ENCODE measurements at regions not wholly inside any gene's neighbourhood (a gene's known extent, or its start where the extent isn't known, plus 50 kb on each side); places are given as distances from the start of the nearest gene placed in this dataset.
"Not testable (repeated sequence)": the region's sequence is repeated elsewhere in the genome, so short reads cannot be mapped to it uniquely, and the experiment has no call there.

DNA sequence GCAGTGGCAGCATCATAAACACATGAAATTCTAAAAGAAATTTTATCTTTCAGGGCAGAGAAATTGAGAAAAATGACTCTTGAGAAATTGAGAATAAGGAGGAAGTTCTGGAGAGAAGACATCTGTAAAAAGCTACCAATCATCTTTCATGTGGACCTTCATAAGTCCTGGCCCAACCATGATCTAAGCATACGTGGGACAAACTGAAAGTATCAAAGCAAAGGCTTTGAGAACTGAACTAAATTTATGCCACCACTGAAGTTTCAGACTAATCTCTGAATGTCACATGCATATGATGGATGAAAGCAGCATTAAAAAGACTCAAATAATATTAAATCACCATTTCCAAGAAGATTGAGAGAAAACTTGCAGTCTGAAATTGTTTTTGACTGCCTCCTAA is 1502.8 kb upstream of the LRRTM3 start:
- Histone ChIP-seq H3K9me3 (ENCODE audit: low read depth) (no peaks in the 10 kb centered on the region), H3K4me3 (no peak overlapping the region), H3K27ac (no peak overlapping the region), H3K27me3 (no peaks in the 10 kb centered on the region), H4K20me1 (ENCODE audit: low read depth) (no peaks in the 10 kb centered on the region), H3K36me3 (no peaks in the 10 kb centered on the region), H3K79me2 (ENCODE audit: low read depth) (no peaks in the 10 kb centered on the region), H3K9ac (no peak overlapping the region), H3K4me2 (no peak overlapping the region), H3K4me1 (no peaks in the 10 kb centered on the region), H3F3A (ENCODE audit: low read depth) (no peaks in the 10 kb centered on the region), H2AFZ (replicated peaks) (no peak overlapping the region)
- H3K4me1 Mint-ChIP-seq = no peaks in the 10 kb centered on the region
- no peaks in the 10 kb centered on the region for H3K27me3 Mint-ChIP-seq (ENCODE audit: insufficient read depth, low read depth)
- no peaks in the 10 kb centered on the region for H3K9me3 Mint-ChIP-seq
- H3K27ac Mint-ChIP-seq = no peak overlapping the region
- TF ChIP-seq EZH2 (IDR thresholded peaks at IDR 0.05) (no peak), EZH2phosphoT487 (IDR thresholded peaks at IDR 0.05) (no peak)
- TF ChIP-seq, protein P1, sequence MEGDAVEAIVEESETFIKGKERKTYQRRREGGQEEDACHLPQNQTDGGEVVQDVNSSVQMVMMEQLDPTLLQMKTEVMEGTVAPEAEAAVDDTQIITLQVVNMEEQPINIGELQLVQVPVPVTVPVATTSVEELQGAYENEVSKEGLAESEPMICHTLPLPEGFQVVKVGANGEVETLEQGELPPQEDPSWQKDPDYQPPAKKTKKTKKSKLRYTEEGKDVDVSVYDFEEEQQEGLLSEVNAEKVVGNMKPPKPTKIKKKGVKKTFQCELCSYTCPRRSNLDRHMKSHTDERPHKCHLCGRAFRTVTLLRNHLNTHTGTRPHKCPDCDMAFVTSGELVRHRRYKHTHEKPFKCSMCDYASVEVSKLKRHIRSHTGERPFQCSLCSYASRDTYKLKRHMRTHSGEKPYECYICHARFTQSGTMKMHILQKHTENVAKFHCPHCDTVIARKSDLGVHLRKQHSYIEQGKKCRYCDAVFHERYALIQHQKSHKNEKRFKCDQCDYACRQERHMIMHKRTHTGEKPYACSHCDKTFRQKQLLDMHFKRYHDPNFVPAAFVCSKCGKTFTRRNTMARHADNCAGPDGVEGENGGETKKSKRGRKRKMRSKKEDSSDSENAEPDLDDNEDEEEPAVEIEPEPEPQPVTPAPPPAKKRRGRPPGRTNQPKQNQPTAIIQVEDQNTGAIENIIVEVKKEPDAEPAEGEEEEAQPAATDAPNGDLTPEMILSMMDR (IDR thresholded peaks at IDR 0.05) = no peak
- H3K4me3 Mint-ChIP-seq = no peak overlapping the region
- H3K36me3 Mint-ChIP-seq = no peaks in the 10 kb centered on the region
- DNase-seq (ENCODE audit: low spot score) = no peak

DNA sequence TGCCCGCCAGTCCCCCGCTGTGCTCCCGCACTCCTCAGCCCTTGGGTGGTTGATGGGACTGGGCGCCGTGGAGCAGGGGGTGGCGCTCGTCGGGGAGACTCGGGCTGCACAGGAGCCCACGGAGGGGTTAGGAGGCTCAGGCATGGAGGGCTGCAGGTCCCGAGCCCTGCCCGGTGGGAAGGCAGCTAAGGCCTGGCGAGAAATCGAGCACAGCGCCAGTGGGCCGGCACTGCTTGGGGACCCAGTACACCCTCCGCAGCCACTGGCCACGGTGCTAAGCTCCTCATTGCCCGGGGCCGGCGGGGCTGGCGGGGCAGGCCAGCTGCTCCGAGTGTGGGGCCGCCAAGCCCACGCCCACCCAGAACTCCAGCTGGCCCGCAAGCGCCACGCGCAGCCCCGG is 1496.5 kb upstream of the LRRTM3 start:
- H3K27me3 Mint-ChIP-seq (ENCODE audit: insufficient read depth, low read depth); H3K27ac Mint-ChIP-seq; H3K79me2 ChIP-seq (ENCODE audit: low read depth); H3K4me2 ChIP-seq; H2AFZ ChIP-seq (replicated peaks); H3K9me3 Mint-ChIP-seq; H3K4me3 ChIP-seq; H3K4me3 Mint-ChIP-seq; H4K20me1 ChIP-seq (ENCODE audit: low read depth); H3K9me3 ChIP-seq (ENCODE audit: low read depth); H3F3A ChIP-seq (ENCODE audit: low read depth); H3K36me3 ChIP-seq; H3K27me3 ChIP-seq; H3K4me1 ChIP-seq; H3K4me1 Mint-ChIP-seq; H3K9ac ChIP-seq; H3K36me3 Mint-ChIP-seq; H3K27ac ChIP-seq; DNase-seq (ENCODE audit: low spot score): not testable (repeated sequence)

DNA sequence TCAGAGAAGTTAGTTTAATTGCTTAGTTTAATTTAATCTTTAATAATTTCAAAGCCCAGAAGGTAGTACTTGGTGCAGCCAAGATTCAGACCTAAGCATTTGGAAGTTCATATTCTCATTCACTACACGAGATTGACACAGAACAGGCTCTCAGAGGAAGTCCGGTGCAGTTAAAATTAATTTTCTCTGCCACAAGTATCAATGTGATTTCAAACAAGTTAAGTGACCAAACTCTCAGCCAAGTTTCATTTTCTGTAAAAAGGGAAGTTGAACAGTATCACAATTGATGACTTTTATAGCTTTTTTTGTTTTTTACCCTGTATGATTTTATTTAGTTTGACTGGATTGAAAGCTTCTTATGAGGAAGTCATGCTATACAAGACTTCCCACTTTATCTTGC is 1494.9 kb upstream of the LRRTM3 start:
- no peaks in the 10 kb centered on the region for H3K36me3 Mint-ChIP-seq
- H3F3A ChIP-seq (ENCODE audit: low read depth) = no peaks in the 10 kb centered on the region
- H3K79me2 ChIP-seq (ENCODE audit: low read depth) = no peaks in the 10 kb centered on the region
- H3K9ac ChIP-seq = no peak overlapping the region
- TF ChIP-seq EZH2 (IDR thresholded peaks at IDR 0.05) (no peak), EZH2phosphoT487 (IDR thresholded peaks at IDR 0.05) (no peak)
- TF ChIP-seq, protein P1 (IDR thresholded peaks at IDR 0.05) = no peak
- no peak overlapping the region for H3K4me3 ChIP-seq
- no peaks in the 10 kb centered on the region for H3K36me3 ChIP-seq
- no peaks in the 10 kb centered on the region for H3K4me1 ChIP-seq
- no peaks in the 10 kb centered on the region for H3K4me1 Mint-ChIP-seq
- H3K9me3 Mint-ChIP-seq = no peaks in the 10 kb centered on the region
- H3K27me3 ChIP-seq = no peaks in the 10 kb centered on the region
- no peaks in the 10 kb centered on the region for H3K9me3 ChIP-seq (ENCODE audit: low read depth)
- no peaks in the 10 kb centered on the region for H4K20me1 ChIP-seq (ENCODE audit: low read depth)
- no peak overlapping the region for H3K27ac ChIP-seq
- no peaks in the 10 kb centered on the region for H3K27me3 Mint-ChIP-seq (ENCODE audit: insufficient read depth, low read depth)
- no peak for DNase-seq (ENCODE audit: low spot score)
- no peak overlapping the region for H2AFZ ChIP-seq (replicated peaks)
- no peak overlapping the region for H3K4me3 Mint-ChIP-seq
- H3K4me2 ChIP-seq = no peak overlapping the region
- no peak overlapping the region for H3K27ac Mint-ChIP-seq

DNA sequence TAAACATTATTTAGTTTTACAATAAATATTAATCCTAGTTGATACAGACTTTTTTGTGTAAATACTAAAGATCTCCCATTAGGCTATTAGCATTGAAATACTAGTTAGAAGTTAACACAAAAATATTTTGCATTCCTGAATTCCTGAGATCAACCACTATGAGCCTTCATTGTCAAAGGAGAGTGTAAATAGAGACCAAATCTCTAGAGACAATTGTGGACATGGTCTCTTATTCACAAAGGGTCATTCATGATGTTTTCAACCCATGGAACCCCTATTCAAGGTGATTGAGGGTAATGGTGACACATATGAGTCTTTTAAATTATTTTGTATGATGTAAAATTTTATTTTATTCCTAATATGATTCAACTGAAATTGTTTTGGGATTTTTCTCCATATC is 1454.8 kb upstream of the LRRTM3 start:
- H3K36me3 ChIP-seq = no peaks in the 10 kb centered on the region
- Mint-ChIP-seq H3K4me3 (no peak overlapping the region), H3K4me1 (no peaks in the 10 kb centered on the region), H3K27me3 (ENCODE audit: insufficient read depth, low read depth) (no peaks in the 10 kb centered on the region), H3K9me3 (peaks cover 3% of the 10 kb centered on the region), H3K36me3 (no peaks in the 10 kb centered on the region), H3K27ac (no peak overlapping the region)
- H4K20me1 ChIP-seq (ENCODE audit: low read depth) = no peaks in the 10 kb centered on the region
- H3K79me2 ChIP-seq (ENCODE audit: low read depth) = no peaks in the 10 kb centered on the region
- DNase-seq (ENCODE audit: low spot score) = peak; percentile 3
- H3K27ac ChIP-seq = no peak overlapping the region
- H2AFZ ChIP-seq (replicated peaks) = no peak overlapping the region
- H3K4me3 ChIP-seq = no peak overlapping the region
- no peaks in the 10 kb centered on the region for H3K4me1 ChIP-seq
- H3F3A ChIP-seq (ENCODE audit: low read depth) = no peaks in the 10 kb centered on the region
- H3K9ac ChIP-seq = no peak overlapping the region
- no peaks in the 10 kb centered on the region for H3K27me3 ChIP-seq
- TF ChIP-seq EZH2 (IDR thresholded peaks at IDR 0.05) (no peak), EZH2phosphoT487 (IDR thresholded peaks at IDR 0.05) (no peak)
- TF ChIP-seq, protein P1 (IDR thresholded peaks at IDR 0.05) = no peak
- H3K9me3 ChIP-seq (ENCODE audit: low read depth) = no peaks in the 10 kb centered on the region
- H3K4me2 ChIP-seq = no peak overlapping the region

Measured in neural progenitor cell (in vitro differentiated cells).